Daoy (cell line): ENCODE measurements at regions not wholly inside any gene's neighbourhood (a gene's known extent, or its start where the extent isn't known, plus 50 kb on each side); places are given as distances from the start of the nearest gene placed in this dataset.
"Not testable (repeated sequence)": the region's sequence is repeated elsewhere in the genome, so short reads cannot be mapped to it uniquely, and the experiment has no call there.

ENCODE experiments used
- DNase-seq: peaks from one replicate; pipeline ENCODE4 v3.0.0-alpha.2; 2015; ENCODE audit warnings: low read depth

- not testable (repeated sequence) for DNase-seq
Measured at GRCh38 chr1:144140243-144140642, 168.5 kb upstream of the FAM72C start.

GRCh38 chr1:144105006-144105405 is 133.2 kb upstream of the FAM72C start:
- DNase-seq: not testable (repeated sequence)

- DNase-seq: peak; percentile 52
Measured at GRCh38 chr1:144104000-144104677, 132.4 kb upstream of the FAM72C start.

- peak; percentile 37 for DNase-seq
Measured at GRCh38 chr1:144103156-144103880, 131.5 kb upstream of the FAM72C start.

- DNase-seq: not testable (repeated sequence)
Measured at GRCh38 chr1:144102046-144102745, 130.4 kb upstream of the FAM72C start.

GRCh38 chr1:144101397-144102045 is 129.7 kb upstream of the FAM72C start:
- DNase-seq: peak; percentile 42

- DNase-seq: not testable (repeated sequence)
Measured at GRCh38 chr1:144077167-144077841, 105.5 kb upstream of the FAM72C start.

GRCh38 chr1:144076646-144077045 is 104.9 kb upstream of the FAM72C start:
- DNase-seq: not testable (repeated sequence)

GRCh38 chr1:144070394-144071053 is 98.7 kb upstream of the FAM72C start:
- not testable (repeated sequence) for DNase-seq

- DNase-seq: not testable (repeated sequence)
Measured at GRCh38 chr1:144067042-144067441, 95.3 kb upstream of the FAM72C start.

GRCh38 chr1:144066071-144066813 is 94.5 kb upstream of the FAM72C start:
- not testable (repeated sequence) for DNase-seq

GRCh38 chr1:144065299-144066060 is 93.7 kb upstream of the FAM72C start:
- DNase-seq: not testable (repeated sequence)

GRCh38 chr1:144049365-144049764 is 77.6 kb upstream of the FAM72C start:
- DNase-seq: not testable (repeated sequence)

GRCh38 chr1:144046645-144047044 is 74.9 kb upstream of the FAM72C start:
- not testable (repeated sequence) for DNase-seq

GRCh38 chr1:144045751-144046546 is 74.2 kb upstream of the FAM72C start:
- peak; percentile 4 for DNase-seq

GRCh38 chr1:144042251-144042650 is 70.5 kb upstream of the FAM72C start:
- not testable (repeated sequence) for DNase-seq

GRCh38 chr1:144040293-144040692 is 68.5 kb upstream of the FAM72C start:
- not testable (repeated sequence) for DNase-seq

- not testable (repeated sequence) for DNase-seq
Measured at GRCh38 chr1:144034045-144034444, 62.3 kb upstream of the FAM72C start.
